SK-N-SH treated with all-trans-retinoic acid at 6 μM for 48 hours (cell line): ENCODE measurements at regions not wholly inside any gene's neighbourhood (a gene's known extent, or its start where the extent isn't known, plus 50 kb on each side); places are given as distances from the start of the nearest gene placed in this dataset.

Source experiments
- ATAC-seq: fragments of 200-7000 bp; cut with Tn5 transposase; 3 replicates; pipeline ENCODE4 v1.9.1; 2020; ENCODE audit warnings: mild to moderate bottlenecking, moderate library complexity
- ARNTL ChIP-seq: fragments of 450-650 bp; formaldehyde crosslinking; IDR thresholded peaks from 2 replicates; pipeline ENCODE4 v1.5.0; 2020; ENCODE audit warnings: low read depth, mild to moderate bottlenecking, moderate library complexity, borderline replicate concordance
- BACH2 ChIP-seq: fragments of 250-450 bp; sonication (Bioruptor Pico); IDR thresholded peaks from 2 replicates; pipeline ENCODE4 v1.9.0; 2021; ENCODE audit warnings: mild to moderate bottlenecking, borderline replicate concordance
- CREB5 ChIP-seq: fragments of 250-450 bp; sonication (Bioruptor Pico); IDR thresholded peaks from 2 replicates; pipeline ENCODE4 v1.5.1; 2020; ENCODE audit warnings: low read depth, mild to moderate bottlenecking, moderate library complexity
- CSDC2 ChIP-seq: fragments of 250-450 bp; sonication (Bioruptor Pico); IDR thresholded peaks from 2 replicates; pipeline ENCODE4 v1.5.0; 2020; ENCODE audit warnings: mild to moderate bottlenecking, moderate library complexity
- CSRNP3 ChIP-seq: fragments of 250-450 bp; sonication (Bioruptor Pico); IDR thresholded peaks from 2 replicates; pipeline ENCODE4 v1.5.1; 2021; ENCODE audit warnings: mild to moderate bottlenecking, moderate library complexity
- ESRRG ChIP-seq: fragments of 250-450 bp; sonication (Bioruptor Pico); IDR thresholded peaks from 2 replicates; pipeline ENCODE4 v1.6.1; 2021; ENCODE audit warnings: mild to moderate bottlenecking
- GLIS3 ChIP-seq: fragments of 250-450 bp; sonication (Bioruptor Pico); IDR thresholded peaks from 2 replicates; pipeline ENCODE4 v1.5.0; 2020; ENCODE audit warnings: mild to moderate bottlenecking, moderate library complexity
- ISL1 ChIP-seq: fragments of 250-450 bp; sonication (Bioruptor Pico); IDR thresholded peaks from 2 replicates; pipeline ENCODE4 v2.1.2; 2022; ENCODE audit warnings: mild to moderate bottlenecking, moderate library complexity
- OSR1 ChIP-seq: fragments of 250-450 bp; sonication (Bioruptor Pico); IDR thresholded peaks from 2 replicates; pipeline ENCODE4 v1.8.0; 2022; ENCODE audit warnings: moderate library complexity, mild to moderate bottlenecking, inconsistent platforms
- PATZ1 ChIP-seq: fragments of 250-450 bp; sonication (Bioruptor Pico); IDR thresholded peaks from 2 replicates; pipeline ENCODE4 v1.8.0; 2020; ENCODE audit warnings: mild to moderate bottlenecking, moderate library complexity, borderline replicate concordance
- PPARA ChIP-seq: fragments of 250-450 bp; sonication (Bioruptor Pico); IDR thresholded peaks from 2 replicates; pipeline ENCODE4 v1.5.0; 2020; ENCODE audit warnings: mild to moderate bottlenecking, borderline replicate concordance
- RARB ChIP-seq: fragments of 250-450 bp; sonication (Bioruptor Pico); IDR thresholded peaks from 2 replicates; pipeline ENCODE4 v1.8.0; 2021; ENCODE audit warnings: mild to moderate bottlenecking, moderate library complexity
- SNAI2 ChIP-seq: fragments of 250-450 bp; sonication (Bioruptor Pico); IDR thresholded peaks from 2 replicates; pipeline ENCODE4 v1.5.0; 2020; ENCODE audit warnings: mild to moderate bottlenecking, moderate library complexity
- TCF4 ChIP-seq: fragments of 250-450 bp; sonication (Bioruptor Pico); IDR thresholded peaks from 2 replicates; pipeline ENCODE4 v1.8.0; 2021; ENCODE audit warnings: mild to moderate bottlenecking, moderate library complexity, borderline replicate concordance
- TOX ChIP-seq: fragments of 250-450 bp; sonication (Bioruptor Pico); IDR thresholded peaks from 2 replicates; pipeline ENCODE4 v1.8.0; 2021; ENCODE audit warnings: mild to moderate bottlenecking, moderate library complexity, borderline replicate concordance
- TSHZ2 ChIP-seq: fragments of 250-450 bp; sonication (Bioruptor Pico); IDR thresholded peaks from 2 replicates; pipeline ENCODE4 v1.5.0; 2020; ENCODE audit warnings: mild to moderate bottlenecking, moderate library complexity
- ZC3H10 ChIP-seq: fragments of 250-450 bp; sonication (Bioruptor Pico); IDR thresholded peaks from 2 replicates; pipeline ENCODE4 v1.5.1; 2021; ENCODE audit warnings: mild to moderate bottlenecking, moderate library complexity
- ZFP3 ChIP-seq: fragments of 250-450 bp; sonication (Bioruptor Pico); IDR thresholded peaks from 2 replicates; pipeline ENCODE4 v1.5.0; 2020; ENCODE audit warnings: mild to moderate bottlenecking, moderate library complexity
- ZFP30 ChIP-seq: fragments of 450-650 bp; formaldehyde crosslinking; IDR thresholded peaks from 2 replicates; pipeline ENCODE4 v1.5.0; 2022; ENCODE audit warnings: mild to moderate bottlenecking, moderate library complexity
- ZNF565 ChIP-seq: fragments of 450-650 bp; formaldehyde crosslinking; conservative IDR thresholded peaks from 2 replicates; pipeline ENCODE4 v1.5.0; 2020; ENCODE audit warnings: low read depth, mild to moderate bottlenecking, moderate library complexity
- ZNF70 ChIP-seq: fragments of 450-650 bp; formaldehyde crosslinking; IDR thresholded peaks from 2 replicates; pipeline ENCODE4 v1.5.0; 2020; ENCODE audit warnings: mild to moderate bottlenecking, moderate library complexity
- ZNF8 ChIP-seq: fragments of 450-650 bp; formaldehyde crosslinking; IDR thresholded peaks from 2 replicates; pipeline ENCODE4 v1.5.0; 2020; ENCODE audit warnings: mild to moderate bottlenecking, moderate library complexity

- ATAC-seq = no peak
- TF ChIP-seq ZC3H10 (no peak), TCF4 (CRISPR knock-in tag) (no peak), SNAI2 (no peak), GLIS3 (no peak), ZNF8 (CRISPR knock-in tag) (no peak), TOX (CRISPR knock-in tag) (no peak), ISL1 (CRISPR knock-in tag) (no peak), ZNF70 (CRISPR knock-in tag) (no peak), ESRRG (CRISPR knock-in tag) (no peak), RARB (no peak), ZFP3 (CRISPR knock-in tag) (no peak), ARNTL (CRISPR knock-in tag) (no peak), CSRNP3 (CRISPR knock-in tag) (no peak), BACH2 (CRISPR knock-in tag) (no peak), OSR1 (no peak), CREB5 (CRISPR knock-in tag) (no peak), CSDC2 (CRISPR knock-in tag) (no peak), TSHZ2 (CRISPR knock-in tag) (no peak)
Observed at GRCh38 chr3:53970661-53971060, 79.0 kb upstream of the SELENOK start.

GRCh38 chr3:53969086-53969485 lies 77.4 kb upstream of the SELENOK start:
- ATAC-seq = no peak
- no peak for TF ChIP-seq SNAI2
- TF ChIP-seq PPARA (CRISPR knock-in tag) = no peak
- TF ChIP-seq CSDC2 (CRISPR knock-in tag) = no peak
- no peak for TF ChIP-seq ARNTL (CRISPR knock-in tag)
- TF ChIP-seq ZNF70 (CRISPR knock-in tag) = no peak
- TF ChIP-seq ZNF565 (CRISPR knock-in tag) = no peak
- no peak for TF ChIP-seq BACH2 (CRISPR knock-in tag)
- TF ChIP-seq TSHZ2 (CRISPR knock-in tag) = no peak
- no peak for TF ChIP-seq CREB5 (CRISPR knock-in tag)
- no peak for TF ChIP-seq CSRNP3 (CRISPR knock-in tag)
- no peak for TF ChIP-seq TCF4 (CRISPR knock-in tag)
- no peak for TF ChIP-seq GLIS3
- no peak for TF ChIP-seq ZFP30 (CRISPR knock-in tag)
- TF ChIP-seq TOX (CRISPR knock-in tag) = no peak
- no peak for TF ChIP-seq ZC3H10
- TF ChIP-seq RARB = no peak
- no peak for TF ChIP-seq PATZ1
- TF ChIP-seq OSR1 = no peak
